ENCODE measurements at regions not wholly inside any gene's neighbourhood (a gene's known extent, or its start where the extent isn't known, plus 50 kb on each side); places are given as distances from the start of the nearest gene placed in this dataset.
"Not testable (repeated sequence)": the region's sequence is repeated elsewhere in the genome, so short reads cannot be mapped to it uniquely, and the experiment has no call there.

- no peak for TF ChIP-seq ZNF274 (IDR thresholded peaks at IDR 0.05; ENCODE audit: low read depth, low read length)
- no peak overlapping the region for H3K4me3 ChIP-seq (ENCODE audit: low read length)
Measured at GRCh38 chr4:160347197-160347596, 1244.3 kb downstream of the RAPGEF2 start.

- TF ChIP-seq ZNF274 (IDR thresholded peaks at IDR 0.05; ENCODE audit: low read depth, low read length) = no peak
- no peak overlapping the region for H3K4me3 ChIP-seq (ENCODE audit: low read length)
Measured at GRCh38 chr4:160350944-160351343, 1248.1 kb downstream of the RAPGEF2 start.

GRCh38 chr4:160352637-160353036 is 1249.8 kb downstream of the RAPGEF2 start:
- no peak for TF ChIP-seq ZNF274 (IDR thresholded peaks at IDR 0.05; ENCODE audit: low read depth, low read length)
- no peak overlapping the region for H3K4me3 ChIP-seq (ENCODE audit: low read length)

- TF ChIP-seq ZNF274 (IDR thresholded peaks at IDR 0.05; ENCODE audit: low read depth, low read length) = no peak
- H3K4me3 ChIP-seq (ENCODE audit: low read length) = no peak overlapping the region
Measured at GRCh38 chr4:160353548-160353947, 1250.7 kb downstream of the RAPGEF2 start.

DNA sequence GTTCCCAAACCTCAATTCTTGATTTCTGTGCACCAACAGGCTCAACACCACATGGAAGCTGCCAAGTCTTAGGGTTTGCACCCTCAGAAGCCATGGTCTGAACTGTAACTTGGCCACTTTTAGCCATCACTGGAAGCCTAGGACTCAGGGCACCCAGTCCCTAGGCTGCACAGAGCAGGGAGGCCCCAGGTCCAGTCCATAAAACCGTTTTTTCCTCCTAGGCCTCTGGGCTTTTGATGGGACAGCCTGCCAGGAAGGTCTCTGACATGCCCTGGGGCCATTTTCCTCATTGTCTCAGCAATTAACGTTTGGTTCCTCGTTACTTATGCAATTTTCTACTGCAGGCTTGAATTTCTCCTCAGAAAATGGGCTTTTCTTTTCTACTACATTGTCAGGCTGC is 1259.6 kb downstream of the RAPGEF2 start:
- H3K4me3 ChIP-seq (ENCODE audit: low read length) = no peak overlapping the region
- no peak for TF ChIP-seq ZNF274 (IDR thresholded peaks at IDR 0.05; ENCODE audit: low read depth, low read length)

DNA sequence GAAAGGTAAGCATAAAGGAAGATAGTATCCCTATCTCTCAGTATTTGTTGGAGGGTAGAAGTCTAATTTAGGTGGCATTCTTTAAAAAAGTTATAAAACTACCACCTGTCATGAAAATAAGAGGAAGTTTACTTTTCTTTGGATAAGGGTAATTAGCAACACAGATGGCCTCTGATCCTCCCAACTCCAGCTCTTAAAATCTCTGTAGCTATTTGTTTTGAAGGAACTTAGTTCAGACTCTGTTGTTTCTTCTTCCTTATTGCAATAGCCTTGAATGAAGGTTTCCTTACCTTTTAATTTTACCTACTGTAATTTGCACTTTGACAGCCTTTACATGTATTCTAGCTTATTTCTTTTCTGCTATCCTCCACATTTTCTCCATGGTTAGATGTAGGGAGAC is 1261.3 kb downstream of the RAPGEF2 start:
- TF ChIP-seq ZNF274 (IDR thresholded peaks at IDR 0.05; ENCODE audit: low read depth, low read length) = no peak

GRCh38 chr4:160364665-160365064 is 1261.8 kb downstream of the RAPGEF2 start:
- not testable (repeated sequence) for H3K4me3 ChIP-seq (ENCODE audit: low read length)

More for the DNA sequence above, 1261.3 kb downstream of the RAPGEF2 start:
- no peak overlapping the region for H3K4me3 ChIP-seq (ENCODE audit: low read length)

DNA sequence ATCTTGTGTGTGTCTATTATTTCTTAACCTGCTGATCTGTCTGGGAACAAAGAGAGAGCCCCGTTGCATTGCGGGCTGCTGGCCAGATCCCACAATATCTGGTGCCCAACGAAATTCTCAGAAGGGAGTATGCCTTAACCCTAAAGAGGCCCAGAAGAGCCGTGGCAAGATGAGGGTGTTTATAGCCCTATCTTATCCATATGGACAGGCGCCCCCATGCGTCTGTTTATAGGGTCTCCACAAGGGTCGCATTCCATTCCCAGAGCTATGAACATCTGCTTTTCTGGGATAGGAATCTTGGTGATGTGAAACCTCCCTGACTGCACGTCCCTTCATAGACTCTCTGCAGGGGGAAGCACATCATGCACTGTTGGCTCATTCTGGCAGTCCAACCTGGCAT is 1262.5 kb downstream of the RAPGEF2 start:
- H3K4me3 ChIP-seq (ENCODE audit: low read length) = not testable (repeated sequence)

DNA sequence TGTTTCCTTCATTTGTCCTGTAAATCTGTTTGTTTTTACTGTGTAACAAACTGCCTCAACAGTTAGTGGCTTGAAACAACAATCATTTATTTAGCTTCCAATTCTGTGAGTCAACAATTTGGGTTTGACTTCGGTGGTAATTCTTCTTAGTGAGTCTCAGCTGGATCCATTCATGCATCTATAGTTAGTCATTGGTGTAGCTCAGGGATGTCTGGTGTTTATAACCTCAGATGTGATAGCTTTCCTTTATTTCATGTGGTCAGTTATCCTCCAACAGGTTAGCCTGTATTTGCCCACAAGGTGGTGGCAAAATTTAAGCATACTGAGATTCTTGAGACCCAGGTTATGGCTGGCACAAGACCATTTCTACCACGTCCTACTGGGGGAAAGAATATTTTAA is 1267.2 kb downstream of the RAPGEF2 start:
- no peak overlapping the region for H3K4me3 ChIP-seq (ENCODE audit: low read length)
- no peak for TF ChIP-seq ZNF274 (IDR thresholded peaks at IDR 0.05; ENCODE audit: low read depth, low read length)

DNA sequence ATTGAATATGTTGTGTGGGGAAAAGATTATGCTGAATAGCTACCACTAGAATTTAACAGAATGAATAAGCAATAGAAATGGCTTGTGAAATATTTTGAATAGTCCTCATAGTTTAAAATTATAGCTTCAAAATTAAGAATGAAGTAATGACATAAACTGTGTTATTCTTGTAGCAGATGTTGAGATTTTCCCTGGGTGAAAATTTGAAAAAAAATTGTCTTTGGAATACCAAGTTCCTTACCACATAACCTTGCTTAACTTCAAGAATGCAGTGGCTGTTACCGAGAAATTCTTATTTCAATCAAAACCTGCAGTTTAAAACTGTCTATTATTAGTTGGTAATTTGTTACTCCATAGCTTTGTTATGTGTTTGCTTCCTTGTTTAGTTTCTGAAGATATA is 1268.6 kb downstream of the RAPGEF2 start:
- TF ChIP-seq ZNF274 (IDR thresholded peaks at IDR 0.05; ENCODE audit: low read depth, low read length) = no peak
- no peak overlapping the region for H3K4me3 ChIP-seq (ENCODE audit: low read length)

- no peak for TF ChIP-seq ZNF274 (IDR thresholded peaks at IDR 0.05; ENCODE audit: low read depth, low read length)
- no peak overlapping the region for H3K4me3 ChIP-seq (ENCODE audit: low read length)
Measured at GRCh38 chr4:160372390-160372789, 1269.5 kb downstream of the RAPGEF2 start.

- TF ChIP-seq ZNF274 (IDR thresholded peaks at IDR 0.05; ENCODE audit: low read depth, low read length) = no peak
- no peak overlapping the region for H3K4me3 ChIP-seq (ENCODE audit: low read length)
Measured at GRCh38 chr4:160373911-160374310, 1271.0 kb downstream of the RAPGEF2 start.

GRCh38 chr4:160375772-160376452 is 1273.0 kb downstream of the RAPGEF2 start:
- no peak for TF ChIP-seq ZNF274 (IDR thresholded peaks at IDR 0.05; ENCODE audit: low read depth, low read length)
- H3K4me3 ChIP-seq (ENCODE audit: low read length) = no peak overlapping the region

GRCh38 chr4:160386846-160387245 is 1284.0 kb downstream of the RAPGEF2 start:
- no peak for TF ChIP-seq ZNF274 (IDR thresholded peaks at IDR 0.05; ENCODE audit: low read depth, low read length)
- no peak overlapping the region for H3K4me3 ChIP-seq (ENCODE audit: low read length)

DNA sequence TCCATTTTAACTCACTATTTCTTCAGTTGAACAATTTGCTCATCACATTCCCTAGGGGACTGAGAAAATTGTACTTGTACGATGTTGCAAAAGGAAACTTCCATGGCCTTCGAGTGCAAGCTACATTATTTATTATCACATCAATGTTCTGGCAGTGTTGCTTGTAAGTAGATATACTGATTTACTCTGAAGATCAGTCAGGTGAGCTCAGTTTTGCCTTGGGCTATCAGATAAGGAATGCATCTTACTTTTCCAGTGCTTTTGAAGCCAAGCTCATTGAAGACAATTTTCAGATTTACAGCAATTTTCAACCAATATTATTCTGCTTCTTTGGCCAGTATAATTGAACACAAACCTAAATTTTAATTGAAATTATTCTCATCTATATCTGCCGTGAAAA is 1296.9 kb downstream of the RAPGEF2 start:
- TF ChIP-seq ZNF274 (IDR thresholded peaks at IDR 0.05; ENCODE audit: low read depth, low read length) = no peak
- H3K4me3 ChIP-seq (ENCODE audit: low read length) = no peak overlapping the region

GRCh38 chr4:160403081-160403480 is 1300.2 kb downstream of the RAPGEF2 start:
- no peak for TF ChIP-seq ZNF274 (IDR thresholded peaks at IDR 0.05; ENCODE audit: low read depth, low read length)

More at GRCh38 chr4:160403081-160403480, 1300.2 kb downstream of the RAPGEF2 start:
- no peak overlapping the region for H3K4me3 ChIP-seq (ENCODE audit: low read length)

Data from GM08714 (cell line).